ENCODE measurements at regions not wholly inside any gene's neighbourhood (a gene's known extent, or its start where the extent isn't known, plus 50 kb on each side); places are given as distances from the start of the nearest gene placed in this dataset.

DNA sequence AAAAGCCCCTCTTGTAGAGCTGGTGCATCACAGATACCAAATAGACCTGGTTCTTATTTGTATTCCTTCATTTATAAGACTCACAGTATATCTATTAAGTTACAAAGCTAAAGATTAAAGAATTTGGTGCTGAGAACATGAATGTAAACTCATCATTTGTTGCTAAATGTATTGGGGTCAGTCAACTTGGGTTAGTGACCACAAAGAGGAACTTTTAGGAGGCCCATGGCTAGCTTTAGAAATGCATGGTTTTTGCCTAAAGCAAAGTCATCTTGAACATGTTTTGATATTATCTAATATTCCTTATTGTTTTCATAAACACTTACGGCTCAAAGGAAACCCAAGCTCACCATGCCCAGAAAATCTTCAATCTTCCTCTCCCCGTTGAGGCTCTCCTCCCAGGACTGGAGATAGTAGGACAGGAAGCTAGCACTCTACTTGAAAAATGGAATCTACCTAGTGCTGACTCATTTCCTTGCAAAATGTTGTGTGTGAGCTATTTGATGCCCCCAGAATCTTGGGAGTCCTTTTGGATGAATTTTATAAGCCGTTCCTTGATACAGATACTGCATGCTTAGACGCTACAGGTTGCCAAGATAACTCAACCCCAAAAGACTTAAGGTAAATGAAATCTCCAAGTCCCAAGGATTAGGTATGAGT is 121.4 kb downstream of the BMP2 start (continued):
- no peak for TF ChIP-seq ZNF462 (CRISPR knock-in tag; IDR thresholded peaks at IDR 0.05)
- no peak for TF ChIP-seq ETS1 (IDR thresholded peaks at IDR 0.05)
- no peak for TF ChIP-seq ZNF331 (CRISPR knock-in tag; IDR thresholded peaks at IDR 0.05; ENCODE audit: low read depth)

DNA sequence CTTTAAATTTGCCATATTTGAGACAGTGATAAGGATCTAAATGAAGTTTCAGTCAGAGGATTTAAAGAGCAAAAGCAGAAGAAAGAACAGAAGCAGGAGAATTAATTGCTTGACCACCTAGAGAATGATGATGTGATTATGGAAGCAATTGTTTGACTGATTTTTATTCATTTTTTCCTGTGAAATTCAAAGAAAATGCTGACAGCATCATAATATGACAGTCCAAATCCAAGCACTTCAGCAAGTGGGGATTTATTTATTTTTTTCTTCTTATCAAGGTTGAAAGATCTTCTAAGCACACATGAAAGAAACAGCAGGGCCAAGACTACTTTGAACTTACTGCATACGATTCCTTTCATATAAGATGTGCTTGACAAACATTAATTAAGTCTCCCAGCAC is 125.2 kb downstream of the BMP2 start:
- ATAC-seq = no peak
- H3K4me1 Mint-ChIP-seq = peaks cover 2% of the 10 kb centered on the region; the same call in 1 of the 3 replicates
- DNase-seq (ENCODE audit: low spot score) = no peak
- H3K27ac ChIP-seq (ENCODE audit: low read depth) = no peak overlapping the region
- H2AFZ ChIP-seq = no peak overlapping the region
- H3F3A ChIP-seq (replicated peaks; ENCODE audit: low read depth) = no peaks in the 10 kb centered on the region
- no peaks in the 10 kb centered on the region for H4K20me1 ChIP-seq (replicated peaks; ENCODE audit: insufficient read depth)
- H3K4me1 ChIP-seq (ENCODE audit: insufficient read depth) = no peaks in the 10 kb centered on the region
- H3K9me3 Mint-ChIP-seq = no peaks in the 10 kb centered on the region
- H3K27me3 Mint-ChIP-seq (ENCODE audit: insufficient read depth, low read depth, poor library complexity) = peaks cover 2% of the 10 kb centered on the region
- H3K4me3 ChIP-seq = no peak overlapping the region
- peaks cover 24% of the 10 kb centered on the region for H3K9me2 ChIP-seq (ENCODE audit: insufficient read depth)
- no peak overlapping the region for H3K4me3 Mint-ChIP-seq
- no peak overlapping the region for H3K27ac Mint-ChIP-seq
- no peaks in the 10 kb centered on the region for H3K36me3 ChIP-seq (ENCODE audit: insufficient read depth)
- H3K27me3 ChIP-seq (ENCODE audit: insufficient read depth) = no peaks in the 10 kb centered on the region
- no peak overlapping the region for H3K4me2 ChIP-seq
- H3K36me3 Mint-ChIP-seq (ENCODE audit: low read depth) = no peaks in the 10 kb centered on the region
- H3K79me2 ChIP-seq (replicated peaks; ENCODE audit: insufficient read depth) = no peaks in the 10 kb centered on the region
- TF ChIP-seq CTCF (conservative IDR thresholded peaks at IDR 0.05; ENCODE audit: low read depth in 2 of 2) = no peak
- no peak for TF ChIP-seq ZNF114 (CRISPR knock-in tag; IDR thresholded peaks at IDR 0.05)
- no peak for TF ChIP-seq REST (IDR thresholded peaks at IDR 0.05; ENCODE audit: unreplicated experiment)
- no peak for TF ChIP-seq ZNF331 (CRISPR knock-in tag; IDR thresholded peaks at IDR 0.05; ENCODE audit: low read depth)
- TF ChIP-seq CREB1 (CRISPR knock-in tag; IDR thresholded peaks at IDR 0.05; ENCODE audit: low read depth) = no peak
- no peak for TF ChIP-seq JUNB (IDR thresholded peaks at IDR 0.05; ENCODE audit: unreplicated experiment)
- TF ChIP-seq NANOG (IDR thresholded peaks at IDR 0.05; ENCODE audit: borderline replicate concordance) = no peak
- no peak for TF ChIP-seq STAT1 (IDR thresholded peaks at IDR 0.05; ENCODE audit: unreplicated experiment)
- TF ChIP-seq EZH2 (IDR thresholded peaks at IDR 0.05; ENCODE audit: low read depth, unreplicated experiment) = no peak
- no peak for TF ChIP-seq POLR2AphosphoS5 (IDR thresholded peaks at IDR 0.05; ENCODE audit: low read depth)

Data from GM23338 (cell line).